Cardiac fibroblast (primary cell): ENCODE measurements at regions not wholly inside any gene's neighbourhood (a gene's known extent, or its start where the extent isn't known, plus 50 kb on each side); places are given as distances from the start of the nearest gene placed in this dataset.
"Not testable (repeated sequence)": the region's sequence is repeated elsewhere in the genome, so short reads cannot be mapped to it uniquely, and the experiment has no call there.

Source experiments
- DNase-seq, 2 donors: peaks; one replicate each; pipeline versions ENCODE4 v3.0.0 to v3.0.0-alpha.2; 2010; ENCODE audit warnings: low read depth in 2 of 2
- H3K4me3 ChIP-seq, 2 donors: replicated peaks in 1 of 2; 1 replicate in 1 of 2; 2 replicates in 1 of 2; pipeline ENCODE4 v1.5.1; 2011; ENCODE audit warnings: low read depth in 2 of 2, low read length in 2 of 2, mild to moderate bottlenecking in 2 of 2, moderate library complexity in 1 of 2
- TF ChIP-seq, protein P1 (sequence below): IDR thresholded peaks from one replicate; pipeline ENCODE4 v1.5.1; 2011; ENCODE audit warnings: low read depth, mild to moderate bottlenecking, low read length, inconsistent platforms

DNA sequence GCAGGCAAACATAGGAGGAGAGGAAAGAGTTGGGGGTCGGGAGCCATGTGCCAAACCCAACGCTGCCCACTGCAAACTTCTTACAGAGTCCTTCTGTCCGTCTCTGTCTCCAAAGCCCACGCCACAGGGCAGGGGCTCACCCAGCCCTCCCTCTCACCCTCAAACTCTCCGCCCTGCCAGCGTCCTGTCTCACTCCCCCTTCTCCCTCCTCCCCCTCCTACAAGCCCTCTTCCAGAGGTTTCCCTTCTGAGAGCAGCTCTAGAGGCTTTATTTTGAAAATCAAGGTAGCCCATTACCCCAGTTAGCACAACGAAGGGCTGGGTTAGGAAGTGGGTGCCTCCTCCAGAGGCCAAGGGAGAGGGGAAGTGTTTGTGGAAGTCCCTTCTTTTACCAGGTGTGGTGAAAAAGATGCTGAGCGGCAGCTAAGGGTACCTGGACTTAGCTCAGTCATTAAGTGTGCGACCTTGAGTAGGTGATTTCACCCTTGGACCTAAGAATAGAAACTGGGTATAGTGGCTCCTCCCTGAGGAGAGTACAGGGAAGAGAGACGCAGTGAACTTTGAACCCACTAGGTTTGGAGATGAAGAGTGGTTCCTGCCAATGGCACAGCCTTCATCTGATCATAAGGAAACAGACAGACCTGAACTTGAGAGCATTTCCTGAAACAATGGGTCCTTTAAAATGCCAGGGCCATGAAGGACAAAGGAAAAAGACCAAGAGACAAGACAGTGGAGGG is 123.8 kb downstream of the BANF2 start:
- no peak overlapping the region for H3K4me3 ChIP-seq
- no peak for DNase-seq
- TF ChIP-seq, protein P1, sequence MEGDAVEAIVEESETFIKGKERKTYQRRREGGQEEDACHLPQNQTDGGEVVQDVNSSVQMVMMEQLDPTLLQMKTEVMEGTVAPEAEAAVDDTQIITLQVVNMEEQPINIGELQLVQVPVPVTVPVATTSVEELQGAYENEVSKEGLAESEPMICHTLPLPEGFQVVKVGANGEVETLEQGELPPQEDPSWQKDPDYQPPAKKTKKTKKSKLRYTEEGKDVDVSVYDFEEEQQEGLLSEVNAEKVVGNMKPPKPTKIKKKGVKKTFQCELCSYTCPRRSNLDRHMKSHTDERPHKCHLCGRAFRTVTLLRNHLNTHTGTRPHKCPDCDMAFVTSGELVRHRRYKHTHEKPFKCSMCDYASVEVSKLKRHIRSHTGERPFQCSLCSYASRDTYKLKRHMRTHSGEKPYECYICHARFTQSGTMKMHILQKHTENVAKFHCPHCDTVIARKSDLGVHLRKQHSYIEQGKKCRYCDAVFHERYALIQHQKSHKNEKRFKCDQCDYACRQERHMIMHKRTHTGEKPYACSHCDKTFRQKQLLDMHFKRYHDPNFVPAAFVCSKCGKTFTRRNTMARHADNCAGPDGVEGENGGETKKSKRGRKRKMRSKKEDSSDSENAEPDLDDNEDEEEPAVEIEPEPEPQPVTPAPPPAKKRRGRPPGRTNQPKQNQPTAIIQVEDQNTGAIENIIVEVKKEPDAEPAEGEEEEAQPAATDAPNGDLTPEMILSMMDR = no peak

DNA sequence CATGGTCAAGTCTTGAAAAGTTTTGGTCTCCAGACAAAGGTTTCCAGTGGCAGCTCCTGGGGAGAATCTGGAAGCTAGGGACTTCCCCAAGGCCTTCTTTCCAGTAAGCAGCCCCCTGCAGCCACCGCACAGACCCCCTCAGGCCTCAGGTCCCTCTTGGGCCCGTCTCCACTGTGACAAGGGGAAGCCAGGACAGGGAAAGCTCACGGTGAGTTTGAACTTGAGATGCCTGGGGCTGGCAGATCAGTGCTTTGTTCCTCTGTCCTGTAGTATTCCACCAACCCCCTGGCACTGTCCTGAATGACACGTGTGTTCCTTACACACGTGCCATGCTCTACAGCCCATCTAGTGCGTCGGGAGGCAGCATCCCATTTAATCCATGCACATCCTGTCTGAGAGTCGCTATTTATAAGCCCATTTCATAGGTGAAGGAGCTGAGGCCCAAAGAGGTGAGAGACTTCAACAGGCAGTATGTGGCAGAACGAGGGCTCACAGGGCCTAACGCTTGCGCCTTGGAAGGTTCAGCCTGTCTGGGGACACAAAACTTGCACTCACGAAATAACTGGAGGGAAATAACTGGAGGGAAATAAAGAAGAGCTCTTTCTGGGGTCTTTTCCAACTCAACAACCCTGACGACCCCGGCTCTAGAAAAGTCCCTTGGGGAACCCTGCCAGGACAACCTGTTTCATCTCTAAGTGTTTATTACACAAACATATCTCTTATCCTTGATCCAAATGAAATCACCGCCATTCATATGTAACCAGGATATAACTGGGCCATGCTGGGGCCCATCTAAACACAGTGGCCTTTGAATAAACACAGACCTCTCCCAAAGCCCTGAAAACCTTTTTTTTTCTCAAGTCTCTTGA is 123.0 kb downstream of the BANF2 start:
- no peak for DNase-seq
- TF ChIP-seq, protein P1 = no peak
- no peak overlapping the region for H3K4me3 ChIP-seq

DNA sequence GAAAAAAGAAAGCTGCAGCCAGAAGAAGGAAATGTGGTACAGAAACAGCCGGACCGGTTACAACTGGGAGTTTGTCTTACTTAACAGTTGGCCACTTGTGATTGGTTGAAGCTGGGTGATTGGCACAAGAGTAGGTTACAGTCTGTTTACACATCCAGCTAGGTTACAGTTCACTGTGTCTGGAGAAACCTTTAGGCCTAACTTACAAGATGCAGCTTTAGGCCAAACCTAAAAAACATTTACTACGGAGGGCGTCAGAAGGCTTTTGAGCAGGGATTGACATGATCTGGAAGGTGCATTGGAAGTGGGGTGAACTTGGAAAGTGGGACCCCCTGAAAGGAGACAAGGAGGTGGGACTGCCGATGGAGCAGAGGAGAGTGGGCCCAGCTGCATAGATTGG is 122.3 kb downstream of the BANF2 start:
- TF ChIP-seq, protein P1 = no peak
- DNase-seq = peak; percentile 82 to 86

DNA sequence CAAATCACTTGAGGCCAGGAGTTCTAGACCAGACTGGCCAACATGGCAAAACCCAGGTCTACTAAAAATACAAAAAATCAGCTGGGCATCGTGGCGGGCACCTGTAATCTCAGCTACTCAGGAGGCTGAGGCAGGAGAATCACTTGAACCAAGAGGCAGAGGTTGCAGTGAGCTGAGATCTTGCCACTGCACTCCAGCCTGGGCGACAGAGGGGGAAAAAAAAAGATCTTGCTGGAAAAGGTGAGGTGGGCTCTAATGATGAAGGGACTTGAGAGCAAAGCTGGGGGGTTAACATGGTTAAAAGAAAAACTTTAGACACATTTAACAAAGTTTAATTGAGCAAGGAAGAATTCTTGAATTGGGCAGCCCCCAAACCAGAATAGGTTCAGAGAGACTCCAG is 121.8 kb downstream of the BANF2 start:
- not testable (repeated sequence) for H3K4me3 ChIP-seq, DNase-seq

More for the DNA sequence above, 122.3 kb downstream of the BANF2 start:
- H3K4me3 ChIP-seq = no peak overlapping the region

DNA sequence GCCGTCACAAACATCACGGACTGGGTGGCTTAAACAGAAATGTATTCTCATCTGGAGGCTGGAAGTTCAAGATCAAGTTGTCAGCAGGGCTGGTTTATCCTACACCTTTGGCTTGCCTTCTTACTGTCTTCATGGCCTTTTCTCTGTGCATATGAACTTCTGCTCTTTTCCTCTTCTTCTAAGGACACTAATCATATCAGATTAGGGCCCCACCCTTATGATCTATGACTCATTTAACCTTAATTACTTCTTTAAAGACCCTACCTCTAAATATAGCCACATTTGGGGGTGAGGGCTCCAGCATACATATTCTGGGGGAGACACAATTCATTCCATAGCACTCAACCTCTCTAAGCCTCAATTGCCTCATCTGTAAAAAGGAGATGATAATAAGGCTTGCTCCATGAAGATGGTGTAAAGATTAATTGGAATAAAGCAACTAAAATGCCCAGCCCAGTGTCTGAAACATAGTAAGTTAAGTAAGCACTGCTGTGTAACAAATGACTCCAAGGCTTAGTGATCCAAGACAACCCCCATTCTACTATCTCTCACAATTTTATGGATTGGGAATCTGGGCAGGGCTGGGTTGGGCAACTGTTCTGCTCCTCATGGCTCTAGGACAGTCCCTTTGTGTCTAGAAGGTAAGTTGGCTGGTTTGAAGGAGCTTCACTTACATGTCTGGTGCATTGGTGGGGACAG is 119.8 kb downstream of the BANF2 start:
- no peak for DNase-seq
- no peak overlapping the region for H3K4me3 ChIP-seq
- TF ChIP-seq, protein P1 = no peak

DNA sequence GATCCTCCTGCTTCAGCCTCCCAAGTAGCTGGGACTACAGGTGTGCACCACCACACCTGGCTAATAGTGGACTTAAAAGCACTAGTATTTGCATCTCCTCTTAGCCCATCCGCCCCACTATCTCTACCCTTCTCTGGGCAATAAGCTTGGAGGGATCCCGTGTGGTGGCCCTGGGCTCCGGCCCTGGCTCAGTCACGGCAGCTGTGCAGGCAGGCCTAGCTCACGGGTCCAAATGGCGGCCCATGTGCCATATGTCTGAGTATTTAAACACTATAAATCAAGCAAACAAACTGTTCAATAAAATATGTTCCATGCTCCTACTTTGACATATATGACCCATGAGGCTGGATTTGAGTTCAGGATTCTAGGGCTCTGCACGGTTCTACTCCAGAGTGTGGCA is 118.4 kb downstream of the BANF2 start:
- TF ChIP-seq, protein P1 = no peak
- DNase-seq = no peak
- no peak overlapping the region for H3K4me3 ChIP-seq
